ENCODE measurements at regions not wholly inside any gene's neighbourhood (a gene's known extent, or its start where the extent isn't known, plus 50 kb on each side); places are given as distances from the start of the nearest gene placed in this dataset.

DNA sequence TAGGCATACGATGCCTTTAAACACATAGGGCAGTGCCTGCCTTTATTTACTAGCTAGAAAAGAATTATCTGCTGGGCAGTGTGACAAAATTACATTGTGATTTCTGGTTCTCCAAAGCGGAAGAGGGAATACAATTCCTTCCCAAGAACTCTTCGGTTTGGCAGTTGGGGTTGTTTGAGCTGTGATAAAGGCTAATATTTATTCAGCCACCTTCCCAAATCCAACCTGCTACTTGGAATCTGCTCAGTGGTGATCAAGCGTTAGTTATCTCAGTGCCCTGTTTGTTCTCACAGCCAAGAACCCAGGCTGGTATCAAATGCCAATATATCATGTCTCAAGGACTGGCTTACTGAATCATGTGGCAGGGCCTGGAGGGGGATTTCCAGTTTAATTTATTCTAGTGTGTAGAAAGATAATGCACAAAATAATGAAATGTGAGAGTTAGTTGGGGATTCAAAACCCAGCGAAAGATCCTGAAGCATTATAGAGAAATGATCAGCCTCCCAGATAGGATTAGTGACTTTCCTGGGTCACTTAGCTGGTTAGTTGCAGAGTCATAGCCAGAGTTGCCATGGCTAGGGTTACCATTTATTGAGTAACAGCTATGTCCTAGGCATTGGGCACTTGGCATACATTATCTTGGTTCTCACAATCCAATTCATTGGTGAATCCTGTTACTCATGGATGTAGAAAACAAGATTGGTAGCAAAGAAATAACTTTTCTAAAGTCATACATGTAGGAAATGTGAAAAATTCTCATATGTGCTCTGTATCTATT is 457.0 kb upstream of the KLF4 start:
- TF ChIP-seq, protein P1, sequence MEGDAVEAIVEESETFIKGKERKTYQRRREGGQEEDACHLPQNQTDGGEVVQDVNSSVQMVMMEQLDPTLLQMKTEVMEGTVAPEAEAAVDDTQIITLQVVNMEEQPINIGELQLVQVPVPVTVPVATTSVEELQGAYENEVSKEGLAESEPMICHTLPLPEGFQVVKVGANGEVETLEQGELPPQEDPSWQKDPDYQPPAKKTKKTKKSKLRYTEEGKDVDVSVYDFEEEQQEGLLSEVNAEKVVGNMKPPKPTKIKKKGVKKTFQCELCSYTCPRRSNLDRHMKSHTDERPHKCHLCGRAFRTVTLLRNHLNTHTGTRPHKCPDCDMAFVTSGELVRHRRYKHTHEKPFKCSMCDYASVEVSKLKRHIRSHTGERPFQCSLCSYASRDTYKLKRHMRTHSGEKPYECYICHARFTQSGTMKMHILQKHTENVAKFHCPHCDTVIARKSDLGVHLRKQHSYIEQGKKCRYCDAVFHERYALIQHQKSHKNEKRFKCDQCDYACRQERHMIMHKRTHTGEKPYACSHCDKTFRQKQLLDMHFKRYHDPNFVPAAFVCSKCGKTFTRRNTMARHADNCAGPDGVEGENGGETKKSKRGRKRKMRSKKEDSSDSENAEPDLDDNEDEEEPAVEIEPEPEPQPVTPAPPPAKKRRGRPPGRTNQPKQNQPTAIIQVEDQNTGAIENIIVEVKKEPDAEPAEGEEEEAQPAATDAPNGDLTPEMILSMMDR (optimal IDR thresholded peaks at IDR 0.05 in 1 of 3, IDR thresholded peaks at IDR 0.05 in 1 of 3, conservative IDR thresholded peaks at IDR 0.05 in 1 of 3; ENCODE audit: extremely low read depth in 1 of 3, insufficient read depth in 2 of 3, low read length in 3 of 3): no peak
- no peak for TF ChIP-seq EZH2 (IDR thresholded peaks at IDR 0.05; ENCODE audit: low read length)
- no peak overlapping the region for H3K4me2 ChIP-seq (ENCODE audit: control insufficient read depth, extremely low read depth, insufficient read depth, low read depth, low read length)
- no peaks in the 10 kb centered on the region for H3K36me3 ChIP-seq (ENCODE audit: control insufficient read depth in 2 of 2, extremely low read depth in 1 of 2, insufficient read depth in 2 of 2, low read length in 2 of 2)
- no peaks in the 10 kb centered on the region for H3K9me3 ChIP-seq (ENCODE audit: control insufficient read depth, low read depth, low read length)
- H4K20me1 ChIP-seq (ENCODE audit: control insufficient read depth, extremely low read depth, insufficient read depth, low read length): no peaks in the 10 kb centered on the region
- no peaks in the 10 kb centered on the region for H3K4me1 ChIP-seq (ENCODE audit: control insufficient read depth, extremely low read depth, insufficient read depth, low read length)
- DNase-seq (ENCODE audit: low read depth, low spot score): no peak
- H3K9ac ChIP-seq (ENCODE audit: control insufficient read depth, extremely low read depth, insufficient read depth, low read length): no peak overlapping the region
- H3K27ac ChIP-seq (ENCODE audit: control insufficient read depth, insufficient read depth, low read length): no peak overlapping the region
- H3K4me3 ChIP-seq (ENCODE audit: control insufficient read depth in 2 of 3, extremely low read depth in 1 of 3, insufficient read depth in 2 of 3, low read depth in 1 of 3, low read length in 3 of 3): no peak overlapping the region
- FAIRE-seq: no peak
- no peaks in the 10 kb centered on the region for H3K27me3 ChIP-seq (ENCODE audit: control insufficient read depth, extremely low read depth, insufficient read depth, low read length)
- dilution Hi-C loops (cut with MboI; ENCODE audit: extremely low pct_ligation_motif_present, low sequenced_read_pairs): no loop called here
- H3K9me1 ChIP-seq (ENCODE audit: control insufficient read depth, extremely low read depth, insufficient read depth, low read length): no peaks in the 10 kb centered on the region
- no peak overlapping the region for H2AFZ ChIP-seq (ENCODE audit: control insufficient read depth, low read length)
- no peaks in the 10 kb centered on the region for H3K79me2 ChIP-seq (ENCODE audit: control insufficient read depth, insufficient read depth, low read length)

DNA sequence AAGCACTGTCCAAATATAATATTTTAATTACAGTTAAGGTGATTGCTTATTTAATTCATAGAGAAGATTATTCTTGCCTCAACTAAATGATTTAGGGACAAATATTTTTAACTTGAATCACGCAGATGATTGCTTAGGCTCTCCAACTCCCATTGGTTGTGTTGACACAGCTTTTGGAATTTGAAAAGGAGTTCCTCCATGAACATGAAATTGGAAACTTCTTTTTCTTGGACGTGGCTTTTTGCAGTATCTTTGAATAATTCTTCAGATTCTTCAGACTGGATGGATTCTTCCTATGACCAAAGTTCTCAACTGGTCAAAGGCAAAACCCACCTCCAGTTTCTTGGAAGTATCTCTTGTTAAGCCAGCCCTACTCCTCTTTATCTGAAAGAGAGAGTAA is 456.4 kb upstream of the KLF4 start:
- no peaks in the 10 kb centered on the region for H4K20me1 ChIP-seq (ENCODE audit: control insufficient read depth, extremely low read depth, insufficient read depth, low read length)
- H3K4me1 ChIP-seq (ENCODE audit: control insufficient read depth, extremely low read depth, insufficient read depth, low read length): no peaks in the 10 kb centered on the region
- H3K27ac ChIP-seq (ENCODE audit: control insufficient read depth, insufficient read depth, low read length): no peak overlapping the region
- H2AFZ ChIP-seq (ENCODE audit: control insufficient read depth, low read length): no peak overlapping the region
- dilution Hi-C loops (cut with MboI; ENCODE audit: extremely low pct_ligation_motif_present, low sequenced_read_pairs): no loop called here
- H3K27me3 ChIP-seq (ENCODE audit: control insufficient read depth, extremely low read depth, insufficient read depth, low read length): no peaks in the 10 kb centered on the region
- no peak overlapping the region for H3K4me3 ChIP-seq (ENCODE audit: control insufficient read depth in 2 of 3, extremely low read depth in 1 of 3, insufficient read depth in 2 of 3, low read depth in 1 of 3, low read length in 3 of 3)
- TF ChIP-seq EZH2 (IDR thresholded peaks at IDR 0.05; ENCODE audit: low read length): no peak
- TF ChIP-seq, protein P1 (optimal IDR thresholded peaks at IDR 0.05 in 1 of 3, IDR thresholded peaks at IDR 0.05 in 1 of 3, conservative IDR thresholded peaks at IDR 0.05 in 1 of 3; ENCODE audit: extremely low read depth in 1 of 3, insufficient read depth in 2 of 3, low read length in 3 of 3): no peak
- no peaks in the 10 kb centered on the region for H3K36me3 ChIP-seq (ENCODE audit: control insufficient read depth in 2 of 2, extremely low read depth in 1 of 2, insufficient read depth in 2 of 2, low read length in 2 of 2)
- no peaks in the 10 kb centered on the region for H3K9me1 ChIP-seq (ENCODE audit: control insufficient read depth, extremely low read depth, insufficient read depth, low read length)
- no peaks in the 10 kb centered on the region for H3K9me3 ChIP-seq (ENCODE audit: control insufficient read depth, low read depth, low read length)
- no peak overlapping the region for H3K4me2 ChIP-seq (ENCODE audit: control insufficient read depth, extremely low read depth, insufficient read depth, low read depth, low read length)
- H3K79me2 ChIP-seq (ENCODE audit: control insufficient read depth, insufficient read depth, low read length): no peaks in the 10 kb centered on the region
- no peak for FAIRE-seq
- H3K9ac ChIP-seq (ENCODE audit: control insufficient read depth, extremely low read depth, insufficient read depth, low read length): no peak overlapping the region
- no peak for DNase-seq (ENCODE audit: low read depth, low spot score)

Measured in keratinocyte (primary cell).